ENCODE measurements at regions not wholly inside any gene's neighbourhood (a gene's known extent, or its start where the extent isn't known, plus 50 kb on each side); places are given as distances from the start of the nearest gene placed in this dataset.

DNA sequence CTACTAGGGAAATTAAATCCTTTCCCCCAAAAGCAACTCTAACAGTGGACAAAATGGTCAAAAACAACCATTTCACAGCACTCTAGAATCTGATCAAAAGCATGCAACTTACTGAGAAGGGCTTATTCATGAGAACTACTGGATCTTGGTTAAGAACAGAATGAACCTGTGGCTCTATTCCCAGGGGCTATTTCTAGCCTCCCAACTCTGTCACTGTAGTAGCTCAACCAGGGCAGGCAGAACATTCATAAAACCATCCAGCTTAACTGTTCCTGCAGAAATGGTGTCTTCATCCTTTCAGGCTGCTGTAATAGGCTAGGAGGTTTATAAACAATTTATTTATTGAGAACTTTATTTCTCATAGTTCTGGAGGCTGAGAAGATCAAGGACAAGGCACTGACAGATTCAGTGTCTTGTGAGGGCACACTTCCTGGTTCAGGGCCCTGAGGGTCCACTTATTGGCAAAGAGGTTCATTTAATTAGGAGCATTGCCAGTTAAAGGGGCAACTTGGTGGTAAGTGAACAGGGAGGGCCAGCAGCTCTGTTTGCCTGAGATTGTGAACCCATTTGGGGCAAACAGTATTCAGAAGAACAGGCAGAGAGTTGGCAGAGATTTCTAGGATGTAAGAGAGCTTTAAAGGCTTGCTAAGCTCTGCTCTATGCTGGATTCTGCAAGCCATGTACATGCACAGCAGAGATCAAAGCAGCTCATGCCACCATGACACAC, 238.5 kb upstream of the FBXL7 start:
- DNase-seq (ENCODE audit: low read depth in 2 of 2) = no peak

GRCh38 chr5:15260356-15261268, 239.4 kb upstream of the FBXL7 start:
- no peak for DNase-seq (ENCODE audit: low read depth in 2 of 2)

DNA sequence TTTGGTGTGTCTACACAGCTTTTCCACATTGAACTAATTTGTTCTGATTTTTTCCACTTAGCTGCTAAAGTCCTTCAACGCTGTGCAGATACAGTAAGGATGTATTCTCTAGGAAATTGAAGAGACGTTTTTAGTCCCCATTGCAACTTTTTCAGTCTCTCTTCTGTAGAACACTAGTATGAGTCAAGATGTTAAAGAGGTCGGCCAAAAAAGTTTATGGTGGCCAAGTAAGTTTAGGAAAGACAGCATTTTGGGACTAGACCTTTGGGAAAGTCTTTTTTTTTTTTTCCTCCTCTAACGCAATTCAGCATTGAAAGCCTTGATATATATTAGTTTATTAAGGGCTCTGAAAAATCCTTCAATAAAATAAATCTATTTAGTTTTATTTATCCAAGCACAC, 243.5 kb upstream of the FBXL7 start:
- DNase-seq (ENCODE audit: low read depth in 2 of 2) = no peak

DNA sequence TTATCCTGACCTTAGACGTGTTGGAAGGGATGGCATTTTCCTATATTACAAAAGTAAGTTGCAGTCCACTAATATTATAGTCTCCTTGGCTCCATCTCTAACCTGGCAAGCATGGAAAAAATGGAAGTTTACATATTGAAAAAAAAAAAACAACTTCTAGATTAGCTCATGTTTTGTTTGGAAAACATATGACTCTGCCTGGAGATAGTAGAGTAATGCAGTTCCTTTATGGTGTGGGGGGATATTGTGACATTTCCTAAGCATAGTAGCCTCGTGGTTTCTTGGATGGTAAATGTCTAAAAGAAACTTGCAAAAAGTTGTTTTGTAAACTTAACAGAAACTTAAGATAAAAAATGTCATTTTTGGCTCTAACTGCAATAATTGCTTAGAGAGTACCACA, 244.4 kb upstream of the FBXL7 start:
- DNase-seq (ENCODE audit: low read depth in 2 of 2) = no peak

GRCh38 chr5:15254607-15255006, 245.4 kb upstream of the FBXL7 start:
- no peak for DNase-seq (ENCODE audit: low read depth in 2 of 2)

DNA sequence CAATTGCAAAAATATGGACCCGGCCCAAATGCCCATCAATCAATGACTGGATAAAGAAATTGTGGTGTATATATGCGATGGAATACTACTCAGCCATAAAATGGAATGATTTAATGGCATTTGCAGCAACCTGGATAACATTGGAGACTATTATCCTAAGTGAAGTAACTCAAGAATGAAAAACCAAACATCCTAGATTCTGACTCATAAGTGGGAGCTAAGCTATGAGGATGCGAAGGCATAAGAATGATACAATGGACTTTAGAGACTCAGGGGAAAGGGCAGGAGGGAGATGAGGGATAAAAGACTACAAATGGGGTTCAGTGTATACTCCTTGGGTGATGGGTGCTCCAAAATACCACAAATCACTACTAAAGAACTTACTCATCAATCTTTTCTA, 247.6 kb upstream of the FBXL7 start:
- DNase-seq (ENCODE audit: low read depth in 2 of 2) = no peak

DNA sequence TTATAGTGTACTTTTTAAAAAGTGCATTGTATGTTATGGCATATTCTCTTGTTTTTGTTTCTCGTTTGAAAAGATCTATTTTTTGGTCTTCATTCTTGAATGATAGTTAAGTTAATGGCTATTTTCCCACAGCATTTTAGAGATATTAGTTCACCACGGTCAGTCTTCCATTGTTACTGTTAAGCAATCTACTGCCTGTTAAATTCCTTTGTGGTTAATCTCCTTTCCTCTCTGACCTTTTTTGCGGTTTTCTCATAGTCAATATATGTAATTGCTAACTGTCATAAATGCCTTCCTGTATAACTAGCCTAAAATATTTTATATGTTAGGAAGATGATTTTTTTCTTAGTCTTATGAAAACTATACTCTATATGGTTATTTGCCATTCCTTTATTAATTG, 250.8 kb upstream of the FBXL7 start:
- no peak for DNase-seq (ENCODE audit: low read depth in 2 of 2)

DNA sequence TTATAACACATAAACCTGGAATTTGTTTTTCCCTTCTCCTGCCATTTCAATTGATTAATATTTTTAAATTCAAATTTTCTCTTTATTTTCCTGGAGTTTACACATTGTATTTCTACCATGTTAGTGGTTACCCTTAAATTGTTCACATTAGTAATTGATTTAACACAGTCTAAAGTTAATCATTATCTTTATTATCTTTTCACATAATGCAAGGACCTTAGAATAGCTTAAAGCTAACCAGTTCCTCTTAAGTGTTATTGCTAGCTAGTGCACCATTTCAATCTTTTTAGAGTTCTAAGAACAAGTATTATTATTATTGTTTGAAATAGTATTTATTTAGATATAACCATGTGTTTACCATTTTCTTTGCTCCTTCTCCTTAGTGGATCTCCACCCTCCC, 251.2 kb upstream of the FBXL7 start:
- DNase-seq (ENCODE audit: low read depth in 2 of 2) = no peak

GRCh38 chr5:15245913-15246312, 254.1 kb upstream of the FBXL7 start:
- no peak for DNase-seq (ENCODE audit: low read depth in 2 of 2)

GRCh38 chr5:15243301-15244020, 256.5 kb upstream of the FBXL7 start:
- DNase-seq (ENCODE audit: low read depth in 2 of 2) = no peak

GRCh38 chr5:15241216-15241821, 258.7 kb upstream of the FBXL7 start:
- no peak for DNase-seq (ENCODE audit: low read depth in 2 of 2)

GRCh38 chr5:15238006-15238405, 262.0 kb upstream of the FBXL7 start:
- DNase-seq (ENCODE audit: low read depth in 2 of 2) = no peak

DNA sequence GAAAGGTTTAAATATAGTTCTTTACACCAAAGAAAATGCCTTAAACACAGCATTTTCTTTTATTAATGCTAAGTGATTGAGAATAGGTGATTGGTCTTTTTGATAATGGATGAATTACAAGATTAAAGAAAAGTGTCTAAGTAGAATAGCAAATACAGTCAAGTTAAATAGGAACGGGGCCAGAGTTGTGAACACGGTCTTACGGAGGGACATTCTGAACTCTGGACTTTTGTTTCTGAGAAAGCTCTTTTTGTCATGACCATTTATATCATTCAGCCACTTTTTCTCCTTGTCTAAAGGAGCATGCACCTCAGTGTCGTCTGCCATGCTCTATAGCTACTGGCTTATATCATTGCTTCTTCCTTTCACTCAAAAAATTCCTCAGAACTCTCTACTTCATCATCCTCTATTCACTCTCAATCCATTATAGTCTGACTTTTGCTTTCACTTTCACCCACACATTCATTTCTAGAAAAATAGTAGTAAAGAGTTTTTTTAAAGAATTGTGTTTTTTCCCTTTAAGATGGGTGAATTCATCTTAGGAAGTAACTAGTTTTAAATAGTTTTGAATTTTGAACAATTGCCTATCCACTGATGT, 263.0 kb upstream of the FBXL7 start:
- DNase-seq (ENCODE audit: low read depth in 2 of 2) = no peak

- DNase-seq (ENCODE audit: low read depth in 2 of 2) = no peak
These were observed 265.1 kb upstream of the FBXL7 start for GRCh38 chr5:15234911-15235310.

- DNase-seq (ENCODE audit: low read depth in 2 of 2) = no peak
These were observed 265.6 kb upstream of the FBXL7 start for GRCh38 chr5:15234366-15234765.

GRCh38 chr5:15233566-15233965, 266.4 kb upstream of the FBXL7 start:
- no peak for DNase-seq (ENCODE audit: low read depth in 2 of 2)

- DNase-seq (ENCODE audit: low read depth in 2 of 2) = no peak
These were observed 277.8 kb upstream of the FBXL7 start for GRCh38 chr5:15222156-15222555.

DNA sequence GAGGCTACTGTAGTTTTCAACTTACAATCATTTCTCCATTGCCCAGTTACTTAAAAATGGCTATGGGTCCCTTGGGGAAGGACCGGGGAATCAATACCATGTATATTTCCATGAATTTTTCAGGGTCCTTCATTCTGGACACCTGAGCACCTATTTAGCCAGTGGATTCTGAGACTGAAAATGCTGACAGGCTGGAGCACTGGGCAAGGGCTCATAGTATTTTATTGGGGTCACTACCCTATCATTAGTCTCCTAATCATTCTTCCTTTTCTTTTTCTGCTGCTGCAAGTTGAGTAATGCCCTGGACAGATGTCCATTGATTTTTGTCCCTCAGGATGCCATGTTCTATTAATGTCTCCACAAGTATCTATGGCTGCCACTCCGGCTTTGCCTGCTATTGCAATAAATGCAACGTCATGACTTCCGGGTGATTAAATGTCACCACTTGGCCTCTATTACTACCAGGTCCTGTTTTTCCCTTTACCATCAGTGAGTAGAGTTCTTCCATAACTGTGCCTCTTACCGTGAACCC, 279.3 kb upstream of the FBXL7 start:
- DNase-seq (ENCODE audit: low read depth in 2 of 2) = no peak

DNA sequence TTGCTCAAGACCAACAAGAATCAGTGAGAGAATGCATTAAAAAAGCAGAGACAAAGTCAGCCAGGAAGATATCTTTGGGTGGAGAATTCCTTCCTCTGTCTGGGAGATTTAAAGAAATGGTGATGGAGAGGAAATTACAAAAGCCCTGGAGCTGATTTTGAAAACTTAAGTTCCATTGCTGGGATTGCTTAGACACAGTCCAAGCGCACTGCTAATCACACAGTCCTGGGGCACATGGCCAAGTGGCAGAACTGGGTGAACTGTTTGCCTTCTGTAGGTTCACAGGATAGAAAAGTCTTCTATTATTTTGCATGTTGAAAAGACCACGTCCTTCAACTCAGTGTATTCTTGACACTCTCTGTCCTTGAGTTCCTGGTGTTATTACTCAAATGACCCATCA, 284.9 kb upstream of the FBXL7 start:
- DNase-seq (ENCODE audit: low read depth in 2 of 2) = no peak

GRCh38 chr5:15214010-15214409, 286.0 kb upstream of the FBXL7 start:
- no peak for DNase-seq (ENCODE audit: low read depth in 2 of 2)

- no peak for DNase-seq (ENCODE audit: low read depth in 2 of 2)
These were observed 290.8 kb upstream of the FBXL7 start for GRCh38 chr5:15209053-15209762.
